ENCODE measurements at regions not wholly inside any gene's neighbourhood (a gene's known extent, or its start where the extent isn't known, plus 50 kb on each side); places are given as distances from the start of the nearest gene placed in this dataset.
"Not testable (repeated sequence)": the region's sequence is repeated elsewhere in the genome, so short reads cannot be mapped to it uniquely, and the experiment has no call there.

GRCh38 chr1:101128846-101129245, 103.3 kb upstream of the DPH5 start:
- H3K4me3 Mint-ChIP-seq (ENCODE audit: unreplicated experiment): no peak overlapping the region

GRCh38 chr1:101128211-101128727, 102.7 kb upstream of the DPH5 start:
- no peaks in the 10 kb centered on the region for H3K27me3 Mint-ChIP-seq (ENCODE audit: unreplicated experiment)
- H3K36me3 Mint-ChIP-seq (ENCODE audit: low read depth, unreplicated experiment): no peaks in the 10 kb centered on the region
- DNase-seq (ENCODE audit: low spot score): no peak
- TF ChIP-seq CTCF (IDR thresholded peaks at IDR 0.05; ENCODE audit: unreplicated experiment): no peak
- peaks cover 20% of the 10 kb centered on the region for H3K4me1 Mint-ChIP-seq (ENCODE audit: unreplicated experiment)
- H3K4me3 Mint-ChIP-seq (ENCODE audit: unreplicated experiment): peak overlapping the region; percentile 40
- H3K9me3 Mint-ChIP-seq (ENCODE audit: unreplicated experiment): no peaks in the 10 kb centered on the region
- peak overlapping the region; percentile 85 for H3K27ac Mint-ChIP-seq (ENCODE audit: unreplicated experiment)

More at GRCh38 chr1:101128846-101129245, 103.3 kb upstream of the DPH5 start:
- H3K4me1 Mint-ChIP-seq (ENCODE audit: unreplicated experiment): peaks cover 20% of the 10 kb centered on the region
- no peaks in the 10 kb centered on the region for H3K36me3 Mint-ChIP-seq (ENCODE audit: low read depth, unreplicated experiment)
- H3K27me3 Mint-ChIP-seq (ENCODE audit: unreplicated experiment): no peaks in the 10 kb centered on the region
- DNase-seq (ENCODE audit: low spot score): no peak
- H3K27ac Mint-ChIP-seq (ENCODE audit: unreplicated experiment): no peak overlapping the region
- no peaks in the 10 kb centered on the region for H3K9me3 Mint-ChIP-seq (ENCODE audit: unreplicated experiment)
- no peak for TF ChIP-seq CTCF (IDR thresholded peaks at IDR 0.05; ENCODE audit: unreplicated experiment)

- Mint-ChIP-seq H3K9me3 (ENCODE audit: unreplicated experiment) (no peaks in the 10 kb centered on the region), H3K27me3 (ENCODE audit: unreplicated experiment) (no peaks in the 10 kb centered on the region), H3K4me1 (ENCODE audit: unreplicated experiment) (peaks cover 13% of the 10 kb centered on the region), H3K4me3 (ENCODE audit: unreplicated experiment) (no peak overlapping the region), H3K27ac (ENCODE audit: unreplicated experiment) (no peak overlapping the region), H3K36me3 (ENCODE audit: low read depth, unreplicated experiment) (no peaks in the 10 kb centered on the region)
- TF ChIP-seq CTCF (IDR thresholded peaks at IDR 0.05; ENCODE audit: unreplicated experiment): no peak
- no peak for DNase-seq (ENCODE audit: low spot score)
These were observed 98.8 kb upstream of the DPH5 start for GRCh38 chr1:101124405-101124804.

- H3K27ac Mint-ChIP-seq (ENCODE audit: unreplicated experiment); H3K9me3 Mint-ChIP-seq (ENCODE audit: unreplicated experiment); H3K36me3 Mint-ChIP-seq (ENCODE audit: low read depth, unreplicated experiment); H3K4me3 Mint-ChIP-seq (ENCODE audit: unreplicated experiment); H3K27me3 Mint-ChIP-seq (ENCODE audit: unreplicated experiment); DNase-seq (ENCODE audit: low spot score): not testable (repeated sequence)
- H3K4me1 Mint-ChIP-seq (ENCODE audit: unreplicated experiment): peaks cover 13% of the 10 kb centered on the region
These were observed 98.3 kb upstream of the DPH5 start for GRCh38 chr1:101123904-101124303.

DNA sequence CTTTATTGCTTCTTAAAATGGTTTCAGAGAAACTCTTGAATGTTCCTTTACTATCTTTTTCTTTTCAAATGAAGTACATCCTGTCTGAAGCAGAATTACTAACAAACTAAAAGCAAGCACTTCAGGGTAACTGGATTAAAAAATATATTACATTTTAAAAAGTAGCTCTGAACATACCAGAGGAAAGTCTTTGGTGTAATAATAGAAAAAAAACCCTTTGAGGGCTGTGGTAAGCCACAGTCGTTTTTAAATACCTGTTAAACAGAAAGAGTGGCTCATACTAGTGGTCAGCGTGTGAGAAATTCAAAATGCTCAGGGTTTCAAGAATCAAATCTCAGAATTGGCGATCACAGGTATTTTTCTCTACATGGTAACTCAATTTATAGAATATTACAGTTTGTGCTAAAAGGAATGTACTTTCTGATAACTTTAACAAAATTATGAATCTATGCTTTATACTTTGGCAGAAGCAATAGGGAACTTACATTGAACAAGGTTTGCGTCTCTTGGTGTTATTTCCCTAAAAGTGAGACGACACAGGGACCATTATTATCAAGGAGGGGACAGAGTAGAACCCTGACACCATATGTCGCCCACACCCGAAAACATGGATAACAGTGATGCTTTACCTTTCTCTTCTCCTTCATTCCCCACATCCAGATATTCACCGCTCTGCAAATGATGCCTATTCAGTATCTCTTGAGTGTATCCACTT, 97.0 kb upstream of the DPH5 start:
- Mint-ChIP-seq H3K36me3 (ENCODE audit: low read depth, unreplicated experiment) (no peaks in the 10 kb centered on the region), H3K27me3 (ENCODE audit: unreplicated experiment) (no peaks in the 10 kb centered on the region), H3K4me3 (ENCODE audit: unreplicated experiment) (no peak overlapping the region), H3K9me3 (ENCODE audit: unreplicated experiment) (no peaks in the 10 kb centered on the region), H3K4me1 (ENCODE audit: unreplicated experiment) (peaks cover 6% of the 10 kb centered on the region), H3K27ac (ENCODE audit: unreplicated experiment) (no peak overlapping the region)
- TF ChIP-seq CTCF (IDR thresholded peaks at IDR 0.05; ENCODE audit: unreplicated experiment): no peak
- DNase-seq (ENCODE audit: low spot score): no peak
